IPS-18a (cell line): ENCODE measurements at regions not wholly inside any gene's neighbourhood (a gene's known extent, or its start where the extent isn't known, plus 50 kb on each side); places are given as distances from the start of the nearest gene placed in this dataset.

Experiments
- H3K27ac ChIP-seq: one replicate; pipeline ENCODE4 v1.5.1; 2013; ENCODE audit warnings: low read length
- H3K27me3 ChIP-seq: one replicate; pipeline ENCODE4 v1.6.1; 2013; ENCODE audit warnings: mild to moderate bottlenecking, low read length; ENCODE audit not compliant: control insufficient read depth, insufficient read depth
- H3K36me3 ChIP-seq: one replicate; pipeline ENCODE4 v1.6.1; 2013; ENCODE audit warnings: low read depth, low read length; ENCODE audit not compliant: control insufficient read depth
- H3K4me1 ChIP-seq: one replicate; pipeline ENCODE4 v1.6.1; 2013; ENCODE audit warnings: low read depth, low read length; ENCODE audit not compliant: control insufficient read depth
- H3K4me3 ChIP-seq: one replicate; pipeline ENCODE4 v1.5.1; 2013; ENCODE audit warnings: low read length
- H3K9ac ChIP-seq: one replicate; pipeline ENCODE4 v1.6.1; 2013; ENCODE audit warnings: mild to moderate bottlenecking, low read length, moderate library complexity
- H3K9me3 ChIP-seq: one replicate; pipeline ENCODE4 v1.6.1; 2013; ENCODE audit warnings: low read depth, low read length; ENCODE audit not compliant: control insufficient read depth

DNA sequence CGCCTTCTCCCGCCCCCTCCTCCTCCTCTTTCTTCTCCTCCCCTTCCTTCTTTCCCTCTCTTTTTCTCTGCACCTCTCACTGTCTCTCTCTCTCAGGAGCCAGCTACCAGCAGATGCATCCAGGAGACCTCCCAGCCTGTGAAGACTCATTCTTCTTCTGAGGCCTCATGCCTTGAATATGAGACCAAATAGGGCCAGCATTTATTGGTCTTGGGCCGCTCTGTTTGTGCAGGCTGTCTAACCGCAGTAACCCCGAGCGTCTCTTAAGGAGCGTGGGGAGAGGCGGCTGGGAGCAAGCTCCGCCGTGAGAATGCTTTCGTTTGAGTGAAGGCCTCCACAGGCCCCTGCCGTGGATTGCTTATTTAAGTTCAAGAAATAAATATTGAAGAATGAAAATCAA, 167.0 kb downstream of the NUFIP1 start:
- Histone ChIP-seq H3K36me3 (no peaks in the 10 kb centered on the region), H3K9me3 (no peaks in the 10 kb centered on the region), H3K9ac (no peak overlapping the region), H3K4me3 (no peak overlapping the region), H3K27me3 (no peaks in the 10 kb centered on the region), H3K27ac (no peak overlapping the region), H3K4me1 (peaks cover 8% of the 10 kb centered on the region)

DNA sequence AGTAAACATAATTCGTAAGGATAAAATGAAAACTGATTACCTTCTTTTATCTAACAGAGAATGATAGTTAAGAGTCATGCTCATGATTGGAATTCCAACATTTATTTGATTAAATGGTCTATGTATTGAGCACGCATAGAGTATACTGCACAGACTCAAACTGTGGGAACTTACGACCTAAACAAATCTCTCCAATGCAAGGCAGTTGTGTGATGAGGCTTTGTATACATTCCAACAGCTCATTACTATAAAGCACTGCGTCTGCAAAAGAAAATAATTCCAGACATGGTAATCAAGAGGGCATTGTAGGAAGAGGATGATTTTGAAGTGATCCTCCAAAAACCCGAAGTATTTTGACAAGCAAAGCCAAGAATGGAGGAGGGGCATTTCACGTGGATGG, 169.5 kb downstream of the NUFIP1 start:
- no peak overlapping the region for H3K27ac ChIP-seq
- H3K27me3 ChIP-seq: no peaks in the 10 kb centered on the region

DNA sequence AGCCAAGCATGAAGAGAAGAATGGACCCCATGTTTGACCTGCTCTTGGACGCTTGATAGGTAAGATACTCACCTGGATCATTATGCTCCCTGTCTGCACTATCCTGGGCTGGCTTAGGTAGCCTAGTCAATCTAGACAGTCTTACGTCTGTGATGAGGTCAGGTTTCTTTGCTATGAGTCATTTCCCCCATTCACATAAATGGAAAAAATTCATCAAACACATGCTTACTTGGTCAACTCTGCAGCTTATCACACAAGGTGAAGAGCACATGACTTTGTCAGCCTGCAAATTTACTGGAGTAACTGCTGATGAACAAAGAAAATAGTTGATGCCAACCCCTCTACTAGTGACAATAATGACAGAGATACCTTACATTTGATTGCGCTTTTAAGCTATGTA, 170.0 kb downstream of the NUFIP1 start:
- H3K4me1 ChIP-seq: peaks cover 22% of the 10 kb centered on the region
- no peak overlapping the region for H3K27ac ChIP-seq
- H3K4me3 ChIP-seq: no peak overlapping the region
- no peaks in the 10 kb centered on the region for H3K9me3 ChIP-seq
- no peaks in the 10 kb centered on the region for H3K36me3 ChIP-seq
- H3K27me3 ChIP-seq: no peaks in the 10 kb centered on the region
- H3K9ac ChIP-seq: no peak overlapping the region

More for the DNA sequence above, 169.5 kb downstream of the NUFIP1 start:
- H3K9me3 ChIP-seq: no peaks in the 10 kb centered on the region
- peaks cover 22% of the 10 kb centered on the region for H3K4me1 ChIP-seq
- no peak overlapping the region for H3K9ac ChIP-seq
- H3K36me3 ChIP-seq: no peaks in the 10 kb centered on the region
- no peak overlapping the region for H3K4me3 ChIP-seq

DNA sequence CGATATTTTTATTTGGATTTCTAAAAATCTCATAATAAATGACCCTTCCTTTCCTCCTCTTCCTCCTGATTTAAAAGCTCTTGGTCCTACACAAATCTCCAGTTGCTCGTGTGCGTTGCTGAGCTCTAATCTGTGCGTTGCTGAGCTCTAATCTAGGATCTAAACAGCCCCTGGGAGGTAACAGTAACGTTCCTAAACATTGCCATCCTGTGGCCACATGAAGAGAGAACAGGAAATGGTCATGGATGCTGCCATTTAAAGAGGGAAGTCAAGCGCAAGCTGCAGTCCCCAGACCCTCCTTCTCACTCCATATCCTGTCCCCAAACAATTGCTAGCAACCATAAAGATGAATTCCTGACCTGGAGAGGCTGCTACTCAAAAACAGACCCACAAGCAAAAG, 170.8 kb downstream of the NUFIP1 start:
- Histone ChIP-seq H3K4me1 (peaks cover 22% of the 10 kb centered on the region), H3K27me3 (no peaks in the 10 kb centered on the region), H3K27ac (no peak overlapping the region), H3K4me3 (no peak overlapping the region), H3K9me3 (no peaks in the 10 kb centered on the region), H3K9ac (no peak overlapping the region), H3K36me3 (no peaks in the 10 kb centered on the region)

DNA sequence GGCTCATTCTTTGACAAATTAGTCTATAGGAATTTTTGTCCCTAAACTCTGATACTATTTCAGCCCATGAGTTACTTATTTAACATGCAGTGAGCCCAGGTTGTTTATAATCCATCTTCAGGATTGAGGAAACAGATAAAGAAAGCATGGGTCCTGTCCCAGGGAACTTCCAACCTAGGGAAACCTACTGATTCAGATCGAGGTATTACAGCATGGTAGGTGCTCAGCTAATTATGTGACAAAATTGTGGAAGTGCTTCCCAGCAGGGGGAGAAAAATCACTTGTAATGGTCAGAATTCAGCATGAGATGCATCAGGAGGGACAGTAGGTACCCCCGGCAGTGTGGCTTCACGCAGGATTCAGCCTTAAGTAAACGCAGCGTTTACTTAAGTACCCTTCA, 171.3 kb downstream of the NUFIP1 start:
- H3K27me3 ChIP-seq: no peaks in the 10 kb centered on the region
- H3K4me3 ChIP-seq: no peak overlapping the region
- H3K9me3 ChIP-seq: no peaks in the 10 kb centered on the region
- H3K4me1 ChIP-seq: peaks cover 22% of the 10 kb centered on the region
- no peaks in the 10 kb centered on the region for H3K36me3 ChIP-seq
- H3K9ac ChIP-seq: no peak overlapping the region
- H3K27ac ChIP-seq: no peak overlapping the region

DNA sequence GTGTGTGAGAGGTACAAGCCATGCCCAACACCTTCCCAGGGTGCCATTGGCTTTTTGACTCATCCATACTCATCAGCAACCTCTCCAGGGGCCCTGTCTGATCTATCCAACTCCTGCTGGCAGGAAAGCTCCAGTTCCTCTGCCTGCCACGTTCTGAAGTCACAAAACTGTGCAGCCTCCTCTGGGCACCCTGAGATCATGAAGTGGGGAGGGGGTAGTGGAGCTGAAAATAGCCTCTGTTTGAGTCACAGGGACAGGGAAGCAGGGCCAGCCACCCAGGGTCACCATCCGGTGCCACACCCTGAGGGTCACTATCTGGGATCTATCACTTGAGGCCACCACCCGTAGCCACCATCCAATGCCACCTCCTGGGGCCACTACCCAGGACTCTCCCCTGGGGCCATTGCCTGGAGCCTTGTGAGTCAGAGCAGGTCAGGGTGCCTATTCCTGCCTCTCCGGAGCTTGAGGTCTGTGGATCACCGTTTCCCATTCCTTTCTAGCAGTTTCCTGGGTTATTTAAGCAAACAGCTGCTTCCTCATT, 172.1 kb downstream of the NUFIP1 start:
- Histone ChIP-seq H3K9ac (no peak overlapping the region), H3K36me3 (no peaks in the 10 kb centered on the region), H3K4me3 (no peak overlapping the region), H3K27me3 (no peaks in the 10 kb centered on the region), H3K4me1 (peaks cover 22% of the 10 kb centered on the region), H3K9me3 (no peaks in the 10 kb centered on the region), H3K27ac (no peak overlapping the region)

DNA sequence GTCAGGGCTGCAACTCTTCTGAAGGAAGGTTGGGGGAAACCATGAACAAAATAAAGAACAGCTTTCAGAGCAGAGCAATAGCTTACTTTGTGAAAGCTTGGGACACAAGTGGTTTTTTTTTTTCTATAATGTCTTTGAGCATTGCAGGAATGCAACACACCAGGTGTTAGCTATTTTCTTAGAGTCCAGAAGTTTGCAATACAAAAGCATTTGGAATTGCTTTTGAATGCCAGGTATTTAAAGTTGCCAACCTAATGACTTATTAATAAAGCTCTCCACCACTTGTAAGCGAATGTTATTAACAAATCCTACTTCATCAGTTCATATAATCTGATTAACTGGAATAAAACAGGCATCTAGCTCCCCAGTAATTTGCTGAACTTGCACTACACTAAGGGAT, 172.6 kb downstream of the NUFIP1 start:
- Histone ChIP-seq H3K9ac (no peak overlapping the region), H3K4me1 (peaks cover 22% of the 10 kb centered on the region), H3K9me3 (no peaks in the 10 kb centered on the region), H3K4me3 (no peak overlapping the region), H3K27ac (no peak overlapping the region), H3K27me3 (no peaks in the 10 kb centered on the region), H3K36me3 (no peaks in the 10 kb centered on the region)

DNA sequence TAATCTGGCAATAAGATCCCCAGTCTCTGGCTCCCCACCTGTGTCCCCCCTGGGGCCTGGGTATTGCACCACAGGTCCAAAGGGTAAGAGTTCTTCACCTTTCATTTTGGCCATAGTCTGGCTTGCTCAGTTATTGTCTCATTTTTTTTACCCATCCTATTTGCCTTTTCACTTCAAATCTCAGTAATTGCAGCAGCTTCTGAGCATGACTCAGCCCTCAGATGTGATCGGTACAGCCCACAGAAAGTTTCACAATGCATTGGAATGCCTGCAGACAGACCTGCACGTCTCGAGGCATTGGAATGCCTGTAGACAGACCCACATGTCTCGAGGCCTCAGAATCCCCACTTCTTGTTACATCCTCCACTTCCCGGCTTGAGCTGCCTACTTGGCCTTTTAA, 173.6 kb downstream of the NUFIP1 start:
- Histone ChIP-seq H3K4me1 (peaks cover 22% of the 10 kb centered on the region), H3K36me3 (no peaks in the 10 kb centered on the region), H3K9me3 (no peaks in the 10 kb centered on the region), H3K4me3 (no peak overlapping the region), H3K27me3 (no peaks in the 10 kb centered on the region), H3K27ac (no peak overlapping the region), H3K9ac (no peak overlapping the region)

DNA sequence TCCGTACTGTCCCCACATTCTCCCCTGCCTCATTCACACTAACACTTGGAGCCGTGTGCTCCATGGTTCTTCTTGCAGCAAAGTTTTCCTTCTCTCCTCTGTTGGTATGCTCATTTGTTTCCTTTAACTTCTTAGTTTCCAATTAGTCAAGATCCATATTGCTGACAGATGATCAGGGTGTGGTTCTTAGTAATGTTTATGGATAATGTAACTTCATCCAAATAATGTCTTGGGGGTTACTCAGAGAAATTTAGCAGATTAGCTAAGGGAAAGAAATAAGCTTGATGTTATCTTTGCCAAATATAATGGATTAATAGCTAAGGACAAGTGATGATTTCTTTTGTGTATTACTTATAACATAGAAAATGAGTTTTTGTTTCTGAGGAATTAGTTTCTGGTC, 174.4 kb downstream of the NUFIP1 start:
- Histone ChIP-seq H3K4me1 (peaks cover 22% of the 10 kb centered on the region), H3K27me3 (no peaks in the 10 kb centered on the region), H3K36me3 (no peaks in the 10 kb centered on the region), H3K27ac (no peak overlapping the region), H3K9ac (no peak overlapping the region), H3K9me3 (no peaks in the 10 kb centered on the region), H3K4me3 (no peak overlapping the region)

DNA sequence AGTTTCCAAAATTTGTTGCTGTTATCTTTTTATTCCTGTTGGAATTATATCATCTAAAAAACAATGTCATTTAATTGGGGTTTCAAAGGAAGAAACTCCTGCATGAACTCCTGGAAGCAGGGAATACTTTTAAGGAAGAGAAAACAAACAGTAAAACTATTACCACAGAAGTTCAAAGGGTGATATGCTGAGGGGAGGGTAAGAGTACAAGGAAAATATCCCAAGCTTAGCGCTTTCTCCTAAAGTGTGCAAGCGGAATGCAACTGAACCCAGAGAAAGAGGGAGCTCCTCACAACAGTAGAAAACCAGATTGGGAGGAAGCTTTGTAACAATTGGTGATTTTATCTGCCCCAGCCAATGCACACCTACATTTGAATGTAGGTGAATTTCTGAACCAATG, 175.1 kb downstream of the NUFIP1 start:
- Histone ChIP-seq H3K9me3 (no peaks in the 10 kb centered on the region), H3K27ac (no peak overlapping the region), H3K4me1 (peaks cover 22% of the 10 kb centered on the region), H3K9ac (no peak overlapping the region), H3K36me3 (no peaks in the 10 kb centered on the region), H3K27me3 (no peaks in the 10 kb centered on the region), H3K4me3 (no peak overlapping the region)

DNA sequence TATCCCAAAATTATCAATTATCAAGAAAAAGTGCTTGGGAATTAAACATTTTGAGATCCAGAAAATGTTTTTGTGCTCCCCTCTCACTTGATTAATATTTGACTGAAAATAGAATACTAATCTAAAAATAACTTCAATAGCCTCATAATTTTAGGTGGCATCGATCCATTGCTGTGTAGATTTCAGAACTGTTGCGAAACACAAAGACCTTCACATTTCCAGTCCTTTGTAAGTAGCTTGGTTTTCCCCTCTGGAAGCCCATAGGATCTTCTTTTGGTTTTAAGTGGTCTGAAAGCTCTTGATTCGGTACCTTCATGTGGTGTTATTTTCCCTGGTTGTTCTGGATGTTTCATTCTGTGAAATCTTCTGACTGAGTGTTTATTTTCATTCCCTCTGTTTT, 176.5 kb downstream of the NUFIP1 start:
- H3K27ac ChIP-seq: no peak overlapping the region
- peaks cover 18% of the 10 kb centered on the region for H3K4me1 ChIP-seq
- no peaks in the 10 kb centered on the region for H3K9me3 ChIP-seq
- no peak overlapping the region for H3K4me3 ChIP-seq
- H3K9ac ChIP-seq: no peak overlapping the region
- H3K27me3 ChIP-seq: no peaks in the 10 kb centered on the region
- H3K36me3 ChIP-seq: no peaks in the 10 kb centered on the region

DNA sequence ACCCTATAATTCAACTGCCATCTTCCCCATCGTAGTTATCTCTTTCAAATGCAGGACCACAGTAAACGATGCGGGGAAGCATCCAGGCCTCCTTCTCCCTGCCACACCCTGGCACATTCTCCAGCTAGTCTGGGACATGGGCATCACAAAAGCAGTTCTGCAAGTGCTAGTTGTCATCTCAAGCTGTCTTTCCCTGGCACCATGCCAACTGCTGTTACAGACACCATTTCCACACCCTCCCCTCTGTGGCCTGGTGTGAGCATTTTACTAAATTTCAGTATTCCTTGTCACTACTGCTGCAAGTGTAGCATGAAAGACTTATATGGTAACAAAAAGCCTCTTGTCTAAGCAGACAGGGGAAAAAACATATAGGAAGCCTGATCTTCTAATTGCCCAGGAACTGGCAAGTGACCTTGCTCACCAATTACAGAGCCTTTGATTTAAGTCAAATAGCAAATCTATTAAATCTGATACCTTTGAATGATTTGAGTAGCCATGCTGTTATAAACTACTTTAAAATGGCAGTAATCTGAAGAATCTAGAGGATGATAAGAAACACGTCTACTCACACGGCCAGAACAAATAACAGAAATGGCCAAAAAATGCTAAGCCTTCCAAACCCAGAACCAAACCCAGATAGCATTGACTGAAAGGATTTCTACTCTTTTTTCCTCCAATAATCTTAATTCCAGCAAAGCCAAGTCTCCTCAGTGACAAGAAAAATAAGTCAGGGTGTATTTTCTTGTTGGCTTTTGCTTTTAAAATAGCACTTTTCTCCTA, 179.0 kb downstream of the NUFIP1 start:
- no peaks in the 10 kb centered on the region for H3K4me1 ChIP-seq
- no peak overlapping the region for H3K27ac ChIP-seq

More for the DNA sequence above, 179.0 kb downstream of the NUFIP1 start:
- no peaks in the 10 kb centered on the region for H3K27me3 ChIP-seq
- no peaks in the 10 kb centered on the region for H3K36me3 ChIP-seq
- no peak overlapping the region for H3K9ac ChIP-seq
- H3K4me3 ChIP-seq: no peak overlapping the region
- H3K9me3 ChIP-seq: no peaks in the 10 kb centered on the region
